AG04450 (cell line): ENCODE measurements at regions not wholly inside any gene's neighbourhood (a gene's known extent, or its start where the extent isn't known, plus 50 kb on each side); places are given as distances from the start of the nearest gene placed in this dataset.

Source experiments
- CTCF ChIA-PET: fragments of 300-600, 350-600 bp; formaldehyde crosslinking; extraction: SDS; loops from one replicate; lab custom pipeline; 2022; ENCODE audit warnings: antibody characterized with exemption, inconsistent platforms; lab: Charles Lee
- POLR2A ChIA-PET: fragments of 350-600 bp; formaldehyde crosslinking; extraction: SDS; loops from one replicate; lab custom pipeline; 2021; ENCODE audit warnings: antibody characterized with exemption, inconsistent platforms; lab: Yijun Ruan, JAX
- DNase-seq: peaks from one replicate; pipeline ENCODE4 v3.0.0-alpha.2; 2011; ENCODE audit warnings: low read depth, low spot score
- H3K27ac ChIP-seq: one replicate; pipeline ENCODE4 v1.5.1; 2012; ENCODE audit warnings: low read depth, low read length, control low read depth
- H3K27me3 ChIP-seq: one replicate; pipeline ENCODE4 v1.6.0; 2012; ENCODE audit warnings: low read length; ENCODE audit not compliant: control insufficient read depth, insufficient read depth
- H3K4me3 ChIP-seq: 2 replicates; pipeline ENCODE4 v1.5.1; 2011; ENCODE audit warnings: mild to moderate bottlenecking, low read depth, low read length, control low read depth
- H3K9me3 ChIP-seq: 2 replicates; pipeline ENCODE4 v1.5.1; 2012; ENCODE audit warnings: low read length; ENCODE audit not compliant: control insufficient read depth, insufficient read depth
- CTCF ChIP-seq: IDR thresholded peaks from 2 replicates; pipeline ENCODE4 v1.5.1; 2011; ENCODE audit warnings: low read depth, low read length, control low read depth, inconsistent platforms

- ChIA-PET CTCF (no interaction called here), POLR2A (no interaction called here)
- no peak overlapping the region for H3K4me3 ChIP-seq
- TF ChIP-seq CTCF = no peak
- no peak for DNase-seq
- no peaks in the 10 kb centered on the region for H3K9me3 ChIP-seq
- H3K27me3 ChIP-seq = no peaks in the 10 kb centered on the region
- no peak overlapping the region for H3K27ac ChIP-seq
These were observed 220.8 kb downstream of the ZNF621 start for GRCh38 chr3:40745381-40746106.

DNA sequence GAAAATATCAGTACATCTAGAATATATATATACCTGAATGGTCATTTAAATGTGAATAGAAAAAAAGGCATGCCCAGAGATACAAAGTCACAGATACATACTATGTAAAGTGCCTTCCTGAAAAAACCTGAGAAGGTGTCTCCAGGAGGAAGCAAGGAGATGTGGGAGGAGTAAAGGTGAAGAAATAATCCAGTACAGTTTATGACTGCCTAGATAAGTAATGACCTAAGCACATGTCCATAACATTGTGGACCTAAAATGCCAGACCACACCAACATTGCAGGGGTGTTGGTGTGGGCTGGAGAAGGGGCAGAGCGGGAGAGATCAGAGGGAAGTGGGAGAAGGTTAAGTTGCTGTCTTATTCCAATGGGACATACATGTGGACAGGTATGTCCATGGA is 226.9 kb downstream of the ZNF621 start:
- POLR2A ChIA-PET = no interaction called here
- Histone ChIP-seq H3K4me3 (no peak overlapping the region), H3K9me3 (no peaks in the 10 kb centered on the region), H3K27me3 (no peaks in the 10 kb centered on the region), H3K27ac (no peak overlapping the region)
- DNase-seq = no peak
- no peak for TF ChIP-seq CTCF
- CTCF ChIA-PET = no interaction called here

DNA sequence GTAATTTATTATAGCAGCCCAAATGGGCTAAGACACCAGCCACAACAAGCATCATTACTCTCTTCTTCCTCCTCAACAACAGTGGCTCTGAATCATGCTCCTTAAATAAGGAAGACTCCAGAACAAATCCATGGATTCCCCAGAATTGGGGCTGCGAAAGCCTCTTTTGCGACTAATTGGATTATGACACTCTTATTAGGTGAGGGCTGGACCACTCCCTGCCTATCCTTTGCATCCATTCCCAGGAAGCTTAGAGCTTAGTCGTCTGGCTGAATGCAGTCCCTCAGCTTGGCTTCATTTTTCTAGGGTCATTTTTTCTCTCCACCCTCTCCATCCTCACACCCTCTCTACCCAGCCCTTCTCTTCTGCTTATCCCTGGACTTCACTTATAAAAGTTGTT is 227.7 kb downstream of the ZNF621 start:
- CTCF ChIA-PET = no interaction called here
- POLR2A ChIA-PET = no interaction called here

DNA sequence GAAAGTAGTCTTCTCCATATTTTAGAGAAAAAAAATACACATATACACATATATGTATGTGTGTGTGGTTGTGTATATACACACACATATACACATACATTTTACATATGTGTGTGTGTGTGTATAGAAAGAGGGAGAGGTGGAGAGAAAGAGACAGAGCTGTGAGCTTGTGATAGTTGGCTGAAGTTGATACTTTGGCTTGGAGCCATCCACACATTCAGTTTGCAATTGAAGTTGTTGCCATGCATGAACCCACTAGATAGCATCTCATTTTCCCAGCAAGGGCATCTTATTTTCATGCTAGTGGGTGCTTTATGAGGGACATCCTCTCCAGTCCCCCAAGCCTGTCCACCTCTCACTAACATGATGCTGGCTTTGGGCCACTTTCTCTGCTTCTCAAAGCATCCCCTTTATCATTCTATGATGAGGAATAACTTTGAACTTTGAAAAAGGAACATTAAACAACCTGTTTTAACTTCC is 228.6 kb downstream of the ZNF621 start:
- Histone ChIP-seq H3K27ac (no peak overlapping the region), H3K4me3 (no peak overlapping the region), H3K27me3 (no peaks in the 10 kb centered on the region), H3K9me3 (no peaks in the 10 kb centered on the region)
- ChIA-PET CTCF (no interaction called here), POLR2A (no interaction called here)
- no peak for TF ChIP-seq CTCF
- no peak for DNase-seq

More for the DNA sequence above, 227.7 kb downstream of the ZNF621 start:
- Histone ChIP-seq H3K27ac (no peak overlapping the region), H3K27me3 (no peaks in the 10 kb centered on the region), H3K4me3 (no peak overlapping the region), H3K9me3 (no peaks in the 10 kb centered on the region)
- no peak for TF ChIP-seq CTCF
- DNase-seq = no peak

GRCh38 chr3:40753951-40754350 is 229.2 kb downstream of the ZNF621 start:
- no peak overlapping the region for H3K4me3 ChIP-seq
- no peak for DNase-seq
- ChIA-PET CTCF (no interaction called here), POLR2A (no interaction called here)
- H3K9me3 ChIP-seq = no peaks in the 10 kb centered on the region
- H3K27ac ChIP-seq = no peak overlapping the region
- H3K27me3 ChIP-seq = no peaks in the 10 kb centered on the region
- TF ChIP-seq CTCF = no peak
